G401 (cell line): ENCODE measurements at regions not wholly inside any gene's neighbourhood (a gene's known extent, or its start where the extent isn't known, plus 50 kb on each side); places are given as distances from the start of the nearest gene placed in this dataset.
"Not testable (repeated sequence)": the region's sequence is repeated elsewhere in the genome, so short reads cannot be mapped to it uniquely, and the experiment has no call there.

Source experiments
- DNase-seq: peaks from one replicate; pipeline ENCODE4 v3.0.0-alpha.2; 2015; ENCODE audit warnings: low spot score
- in situ Hi-C: cut with HindIII; loops from 2 replicates; pipeline ENCODE4 v1.10.0; 2016; ENCODE audit warnings: low sequenced_read_pairs, mixed read lengths

DNA sequence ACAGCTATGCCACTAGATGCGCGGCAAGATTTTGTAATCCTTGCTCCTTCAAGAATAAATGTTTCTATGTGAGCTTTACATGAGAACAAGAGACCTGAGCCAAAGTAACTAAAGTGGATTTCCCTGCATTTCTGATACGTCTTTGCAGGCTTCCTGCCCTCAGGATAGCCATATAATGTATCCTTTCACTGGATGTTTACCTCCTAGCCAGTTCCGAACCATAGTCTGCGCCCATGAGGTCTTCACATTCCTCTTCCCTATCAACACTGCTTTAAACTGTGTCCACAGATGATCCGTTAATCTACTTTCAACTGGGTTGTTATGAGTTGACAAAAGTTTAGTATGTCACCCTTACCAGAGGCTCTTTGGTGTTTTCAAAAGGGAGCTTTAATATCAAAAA lies 1889.1 kb upstream of the AGA start:
- no peak for DNase-seq
- in situ Hi-C loops: no loop called here

DNA sequence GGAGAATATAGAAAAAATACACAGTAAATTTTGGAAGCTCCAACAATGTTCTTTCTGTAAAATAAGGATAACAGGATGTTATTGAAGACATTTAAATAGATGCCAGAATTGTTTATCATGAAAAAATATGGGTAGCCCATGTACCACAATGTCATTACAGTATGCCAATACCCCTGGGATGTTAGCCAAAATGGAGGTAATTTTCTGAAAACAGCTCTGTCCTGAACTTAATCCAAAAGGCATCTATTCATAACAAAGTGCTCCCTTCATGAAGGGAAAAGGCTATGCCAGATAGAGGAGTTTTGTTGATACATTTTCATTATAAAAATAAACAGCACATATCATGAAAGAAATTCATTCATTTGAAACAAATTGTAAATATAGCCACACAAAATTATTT lies 1902.6 kb upstream of the AGA start:
- no peak for DNase-seq
- in situ Hi-C loops: no loop called here

DNA sequence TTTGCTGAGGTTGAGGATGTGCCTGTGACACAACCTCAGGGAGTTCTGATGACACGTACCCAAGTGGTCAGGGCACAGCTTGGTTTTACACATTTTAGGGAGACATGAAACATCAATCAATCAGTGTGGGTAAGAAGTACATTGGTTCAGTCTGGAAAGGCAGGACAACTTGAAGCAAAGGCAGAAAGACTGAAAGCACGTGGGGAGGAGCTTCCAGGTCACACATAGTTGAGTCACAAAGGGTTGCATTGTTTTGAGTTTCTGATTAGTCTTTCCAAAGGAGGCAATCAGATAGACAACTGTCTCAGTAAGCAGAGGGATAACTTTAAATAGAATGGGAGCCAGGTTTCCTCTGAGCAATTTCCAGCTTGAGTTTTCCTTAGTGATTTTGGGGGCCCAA lies 1910.0 kb upstream of the AGA start:
- in situ Hi-C loops: no loop called here

DNA sequence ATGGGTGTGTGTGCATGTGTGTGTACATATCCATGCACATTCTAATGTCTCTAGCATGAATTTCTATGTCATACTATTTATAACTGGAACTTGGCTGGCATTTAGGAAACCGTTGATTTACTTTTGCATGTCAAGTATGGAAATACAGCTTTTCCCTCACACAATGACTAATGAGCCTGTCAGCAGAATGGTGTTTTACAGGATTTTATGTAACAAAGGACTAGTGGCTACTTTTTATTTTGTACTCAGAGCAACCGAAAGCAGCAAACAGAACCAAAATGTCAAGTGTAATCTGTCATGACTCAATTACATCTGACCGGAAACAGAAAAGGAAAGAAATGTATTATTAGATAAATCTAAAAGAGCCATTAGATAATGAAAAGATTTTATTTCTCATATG lies 1911.5 kb upstream of the AGA start:
- in situ Hi-C loops: no loop called here
- DNase-seq: no peak

More for the DNA sequence above, 1910.0 kb upstream of the AGA start:
- DNase-seq: no peak

DNA sequence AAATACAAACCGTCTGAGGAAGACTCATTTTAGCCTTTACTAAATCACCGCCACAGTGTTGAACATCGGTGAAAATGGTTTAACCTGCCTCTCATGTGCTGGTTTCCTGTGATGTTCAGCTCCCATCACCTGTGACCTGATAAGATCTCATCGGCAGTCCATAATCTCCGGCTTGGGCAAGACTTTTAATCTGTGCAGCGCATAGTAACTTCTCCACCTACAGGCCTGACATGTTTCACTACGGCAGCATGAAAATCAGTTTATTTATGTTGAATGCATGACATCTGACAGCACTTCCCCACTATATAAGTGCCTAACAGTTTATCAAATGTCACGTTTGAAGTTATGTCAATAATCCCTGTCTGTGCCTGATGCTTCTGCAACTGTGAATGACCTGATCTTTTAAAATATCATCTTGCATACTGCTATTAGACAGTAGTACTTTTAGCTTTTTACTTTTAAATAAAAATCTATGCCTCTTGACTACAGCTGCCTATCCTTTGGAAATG lies 1919.8 kb upstream of the AGA start:
- no peak for DNase-seq
- in situ Hi-C loops: no loop called here

DNA sequence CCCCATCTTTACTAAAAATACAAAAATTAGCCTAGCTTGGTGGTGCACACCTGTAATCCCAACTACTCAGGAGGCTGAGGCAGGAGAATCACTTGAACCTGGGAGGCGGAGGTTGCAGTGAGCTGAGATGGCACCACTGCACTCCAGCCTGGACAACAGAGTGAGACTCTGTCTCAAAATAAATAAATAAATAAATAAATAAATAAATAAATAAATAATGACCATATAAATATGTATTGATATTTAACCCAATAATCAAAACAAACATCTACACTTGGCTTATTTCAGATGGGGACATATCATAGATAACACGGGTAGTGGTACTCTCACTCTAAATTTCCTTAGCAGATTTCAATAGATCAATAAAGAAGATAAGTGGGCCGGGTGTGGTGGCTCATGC lies 1923.7 kb upstream of the AGA start:
- in situ Hi-C loops, DNase-seq: not testable (repeated sequence)

DNA sequence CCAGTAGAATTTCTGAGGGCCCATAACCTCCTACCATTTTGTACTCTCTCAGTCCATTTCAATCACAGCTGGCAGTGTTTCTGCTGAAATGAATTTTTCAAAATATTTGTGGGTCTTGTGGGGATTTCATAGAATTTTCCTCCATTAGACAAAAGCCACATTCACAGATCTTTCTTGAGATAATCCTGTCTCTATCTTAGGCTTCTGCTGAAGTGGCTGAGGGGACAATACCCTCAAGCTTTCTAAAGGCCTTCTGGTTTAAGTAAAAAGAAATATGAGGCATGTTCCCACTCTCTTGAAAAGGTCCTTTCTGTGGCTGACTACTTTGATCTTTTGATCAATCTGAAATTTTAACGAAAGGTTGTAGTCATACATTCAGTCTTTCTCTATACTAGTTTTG lies 1930.0 kb upstream of the AGA start:
- in situ Hi-C loops: no loop called here
- DNase-seq: no peak

DNA sequence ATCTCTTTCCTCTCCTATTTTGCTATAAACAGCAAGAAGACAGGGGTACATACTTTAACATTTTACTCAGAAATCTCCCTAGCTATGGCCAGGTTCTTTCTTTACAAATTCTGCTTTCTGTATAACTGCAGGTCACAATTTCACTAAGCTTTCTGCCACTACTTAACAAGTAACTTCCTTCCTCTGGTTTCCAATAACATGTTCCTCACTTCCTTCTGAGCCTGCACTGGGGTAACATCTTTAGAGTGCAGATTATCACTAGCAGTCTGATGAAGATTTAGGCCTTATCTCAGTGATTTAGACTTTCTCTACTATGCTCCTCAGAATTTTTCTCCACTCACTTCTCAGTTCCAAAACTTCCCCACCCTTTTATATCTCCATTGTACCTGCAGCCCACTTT lies 1930.5 kb upstream of the AGA start:
- no peak for DNase-seq
- in situ Hi-C loops: no loop called here

DNA sequence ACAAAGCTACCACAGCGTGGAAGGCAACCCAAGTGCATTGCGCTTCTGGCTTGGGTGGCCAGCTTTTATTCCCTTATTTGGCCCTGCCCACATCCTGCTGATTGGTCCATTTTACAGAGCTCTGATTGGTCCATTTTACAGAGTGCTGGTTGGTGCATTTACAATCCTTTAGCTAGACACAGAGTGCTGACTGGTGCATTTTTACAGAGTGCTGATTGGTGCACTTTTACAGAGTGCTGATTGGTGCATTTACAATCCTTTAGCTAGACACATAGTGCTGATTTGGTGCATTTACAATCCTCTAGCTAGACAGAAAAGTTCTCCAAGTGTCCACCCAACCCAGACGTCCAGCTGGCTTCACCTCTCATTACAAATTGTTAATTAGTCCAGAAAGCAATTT lies 1936.6 kb upstream of the AGA start:
- DNase-seq, in situ Hi-C loops: not testable (repeated sequence)

DNA sequence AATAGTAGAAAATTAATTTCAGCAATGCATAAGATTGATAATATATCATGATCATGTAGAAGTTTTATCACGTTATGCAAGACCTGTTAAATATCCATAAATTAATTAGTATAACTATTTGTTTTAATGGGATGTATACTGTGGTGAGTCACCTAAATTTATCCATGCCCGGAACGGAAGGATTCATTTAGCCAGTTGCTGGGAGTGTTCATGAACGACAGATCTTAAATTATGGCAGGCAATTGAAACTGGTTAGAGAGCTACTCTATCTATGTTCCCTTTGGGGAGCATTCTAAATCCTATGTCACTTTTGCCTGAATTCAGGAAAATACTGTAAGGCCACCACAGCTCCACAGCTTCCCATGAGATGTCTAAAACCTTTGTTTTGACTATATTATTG lies 1950.5 kb upstream of the AGA start:
- in situ Hi-C loops: no loop called here
- no peak for DNase-seq

DNA sequence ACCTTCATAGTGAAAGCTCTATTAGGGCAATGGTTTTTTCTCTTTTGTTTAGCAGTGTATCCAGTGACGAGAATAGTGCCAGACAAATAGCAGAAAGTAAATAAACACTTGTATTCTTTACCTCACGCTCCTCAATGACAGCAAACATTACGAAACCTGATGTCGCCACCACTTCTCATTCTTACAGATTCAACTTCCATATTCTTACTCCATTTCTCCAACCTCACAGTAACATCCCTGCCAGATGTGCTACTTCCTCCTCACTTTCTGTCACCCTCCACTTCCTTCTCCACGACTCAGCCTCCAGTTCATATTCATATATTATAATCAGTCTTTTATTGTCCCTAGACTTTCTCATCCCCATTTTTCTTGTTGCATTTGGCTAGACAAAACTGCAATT lies 1956.2 kb upstream of the AGA start:
- DNase-seq: no peak
- in situ Hi-C loops: no loop called here

DNA sequence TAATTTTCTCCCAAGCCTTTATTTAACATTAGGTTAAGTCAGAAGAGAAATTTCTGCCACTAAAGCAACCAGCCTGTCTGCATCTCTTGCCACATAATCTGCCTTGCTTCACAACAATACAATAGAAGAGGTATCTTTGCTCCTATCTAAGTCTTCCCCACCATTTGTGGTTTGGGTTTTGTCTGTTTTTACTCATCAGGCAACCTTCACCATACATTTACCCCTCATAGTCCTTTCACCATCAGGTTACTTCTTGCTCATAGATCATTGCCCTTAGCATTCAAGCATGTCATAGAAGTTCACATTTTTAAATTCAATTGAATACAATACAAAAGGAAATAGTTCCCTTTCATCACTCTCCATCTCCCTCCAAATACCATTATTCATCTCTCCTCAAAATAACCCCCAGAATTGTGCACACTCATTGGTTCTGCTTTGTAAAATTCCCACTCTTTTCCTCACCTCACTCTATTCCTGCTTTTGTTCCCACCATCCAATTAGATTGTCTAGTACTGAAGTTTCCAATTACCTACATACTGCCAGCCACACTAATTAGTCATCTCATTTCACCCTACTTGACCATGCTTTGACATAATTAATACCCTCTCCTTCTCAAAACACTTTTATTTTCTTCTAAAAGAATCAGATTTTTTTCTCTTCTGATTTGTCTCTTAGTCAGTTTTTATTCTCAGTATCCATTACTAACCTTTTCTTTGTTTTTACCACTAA lies 1957.0 kb upstream of the AGA start:
- DNase-seq: no peak
- in situ Hi-C loops: no loop called here

DNA sequence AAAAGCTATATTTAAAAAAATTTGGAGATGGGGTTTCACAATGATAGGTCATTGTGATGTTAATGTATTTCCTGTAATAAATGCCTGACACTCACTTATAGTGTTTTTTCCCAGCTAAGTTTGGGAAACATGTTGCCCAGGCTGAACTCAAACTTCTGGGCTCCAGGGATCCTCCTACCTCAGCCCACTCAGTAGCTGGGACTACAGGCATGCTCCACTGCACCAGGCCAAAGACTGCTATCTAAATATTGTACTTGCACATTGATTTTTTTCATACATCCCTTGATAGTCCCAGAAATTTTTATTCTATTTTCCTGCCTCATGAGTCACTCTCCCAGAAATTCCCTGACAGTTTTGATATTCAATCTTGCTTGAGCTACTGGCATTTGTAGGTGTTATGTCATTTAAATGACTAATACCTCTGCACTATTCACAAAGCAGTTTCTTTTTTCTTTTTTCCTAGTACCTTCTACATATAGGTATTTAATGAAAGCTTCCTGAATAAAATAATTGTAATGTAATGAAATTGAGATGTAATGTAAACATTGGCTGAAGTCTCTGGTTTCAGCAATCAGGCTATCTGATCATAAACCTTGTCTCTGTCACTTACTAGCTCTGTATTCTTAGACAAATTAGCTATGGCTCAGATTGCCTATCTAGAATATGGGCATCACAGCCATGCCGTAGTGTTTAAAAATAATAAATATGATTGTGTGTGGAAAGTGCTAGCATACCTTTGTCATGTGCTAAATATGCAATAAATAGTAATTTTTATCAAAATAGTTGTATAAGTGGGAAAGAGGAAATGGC lies 1973.0 kb upstream of the AGA start:
- no peak for DNase-seq
- in situ Hi-C loops: no loop called here

DNA sequence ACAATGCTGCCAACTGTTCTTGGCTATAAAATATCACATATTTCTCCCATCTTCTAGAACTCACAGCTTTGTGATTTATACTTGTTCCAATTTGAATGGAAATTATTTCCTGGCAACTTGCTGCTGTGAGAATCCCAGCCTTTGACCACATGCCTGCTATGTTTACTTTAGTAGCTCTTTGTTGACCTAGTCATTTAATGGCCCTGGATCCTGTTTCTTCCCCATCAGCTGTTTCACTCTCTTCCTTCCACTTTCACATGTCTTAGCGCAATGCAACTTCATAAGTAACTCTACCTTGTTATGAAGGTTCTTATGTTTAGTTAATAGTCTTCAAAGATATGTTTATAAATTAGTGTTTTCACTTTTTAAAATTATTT lies 1973.6 kb upstream of the AGA start:
- in situ Hi-C loops: no loop called here
- no peak for DNase-seq

DNA sequence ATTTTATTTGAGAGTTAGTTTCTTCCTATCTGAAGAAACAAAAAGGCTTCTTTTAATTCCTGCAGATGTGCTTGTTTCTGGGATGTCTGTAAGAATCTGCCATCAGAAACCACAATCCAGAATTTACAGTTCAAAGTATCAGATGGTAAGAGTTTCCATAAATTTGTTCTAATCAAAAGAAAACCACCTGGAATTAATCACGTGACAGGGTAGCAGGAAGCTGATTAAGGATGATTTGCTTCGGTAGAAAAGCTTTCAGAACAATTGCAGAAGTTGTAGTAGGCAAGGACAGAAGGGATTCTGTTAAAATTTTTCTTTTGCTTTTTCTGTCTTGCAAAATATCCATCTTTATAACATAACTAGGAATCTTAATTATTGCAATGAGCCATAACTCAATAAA lies 1975.1 kb upstream of the AGA start:
- DNase-seq: no peak
- in situ Hi-C loops: no loop called here

DNA sequence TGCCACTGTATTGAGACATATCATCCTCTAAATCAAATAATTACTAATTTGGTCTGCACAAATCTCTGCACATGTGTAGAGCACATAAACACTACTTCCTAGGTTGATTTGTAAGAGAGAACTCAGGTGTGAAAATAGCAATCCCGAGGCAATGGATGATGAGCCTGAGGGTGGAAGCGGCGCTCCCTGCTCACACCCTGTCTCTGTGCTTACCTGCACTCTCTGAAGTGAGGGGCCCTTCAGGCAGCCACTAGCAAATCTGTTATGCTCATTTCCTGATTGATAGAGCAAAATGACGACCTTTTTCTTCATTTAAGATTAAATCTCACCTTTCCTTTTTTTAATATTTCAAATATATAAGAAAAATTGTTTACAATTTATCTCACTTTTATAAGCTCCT lies 1995.7 kb upstream of the AGA start:
- in situ Hi-C loops: no loop called here
- DNase-seq: no peak

DNA sequence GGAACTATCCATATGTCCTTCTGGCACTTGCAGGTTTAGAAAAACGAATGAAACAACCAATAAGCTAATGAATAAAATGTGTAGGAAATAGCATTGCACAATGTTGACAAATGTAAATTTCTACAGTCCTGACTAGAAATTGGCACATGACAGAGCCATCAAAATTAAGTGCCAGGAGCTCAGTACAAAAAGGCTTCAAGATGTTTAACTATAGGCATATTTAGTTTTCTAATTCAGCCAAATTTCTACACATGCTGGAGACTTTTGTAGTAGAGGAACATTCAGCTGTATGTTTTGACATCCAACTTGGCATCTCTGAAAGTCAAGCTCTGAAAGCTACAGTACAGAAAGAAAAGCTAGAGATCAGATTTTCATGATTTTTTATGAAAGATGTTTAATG lies 1999.4 kb upstream of the AGA start:
- no peak for DNase-seq
- in situ Hi-C loops: no loop called here

DNA sequence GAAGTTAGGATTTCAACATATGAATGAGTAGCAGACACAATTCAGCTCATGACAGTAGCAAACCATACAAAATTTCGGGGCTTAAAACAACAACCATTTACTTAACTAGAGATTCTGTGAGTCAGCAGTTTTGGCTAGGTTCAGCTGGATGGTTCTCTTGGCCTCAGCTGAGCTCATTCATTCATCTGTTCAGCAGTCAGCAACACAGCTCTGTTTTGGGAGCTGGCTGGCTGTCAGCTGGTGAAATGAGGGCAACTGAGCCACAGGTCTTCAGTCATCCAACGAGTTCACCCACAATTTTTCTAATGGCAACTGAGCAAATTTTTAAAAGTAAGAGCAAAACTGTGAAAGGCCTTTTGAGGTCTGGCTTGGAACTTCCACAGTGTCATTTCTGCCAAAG lies 2005.1 kb upstream of the AGA start:
- in situ Hi-C loops: no loop called here
- DNase-seq: no peak

DNA sequence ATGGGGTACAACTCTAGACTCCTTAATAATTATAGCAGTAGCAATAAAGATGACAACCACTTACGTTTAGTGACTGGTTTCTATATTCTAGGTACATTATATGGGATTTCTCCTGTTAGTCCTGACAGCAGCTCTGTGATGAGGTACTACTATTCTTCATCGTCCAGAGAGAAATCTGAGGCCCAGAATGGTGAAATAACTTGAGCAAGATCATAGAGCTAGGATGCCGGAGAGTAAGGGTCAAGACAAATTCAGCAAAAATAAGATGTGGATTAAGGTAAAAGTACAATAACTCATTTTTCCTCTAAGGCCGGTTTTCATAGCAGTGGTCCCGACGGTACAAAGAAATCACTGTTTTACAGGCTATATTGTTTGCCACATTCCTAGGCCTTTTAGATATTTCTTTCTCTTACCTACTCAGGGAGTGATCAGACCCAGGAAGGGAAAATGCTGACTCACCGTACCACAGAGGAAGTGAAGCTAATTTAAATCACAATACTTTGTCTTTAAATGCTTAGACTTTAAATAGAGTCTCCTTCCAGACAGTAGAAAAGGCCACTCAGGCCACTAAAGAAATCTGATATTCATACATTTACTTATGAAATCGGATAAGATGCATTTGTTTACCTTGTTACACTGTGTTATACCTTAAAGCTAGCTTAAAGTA lies 2023.0 kb upstream of the AGA start:
- in situ Hi-C loops: no loop called here
- no peak for DNase-seq

DNA sequence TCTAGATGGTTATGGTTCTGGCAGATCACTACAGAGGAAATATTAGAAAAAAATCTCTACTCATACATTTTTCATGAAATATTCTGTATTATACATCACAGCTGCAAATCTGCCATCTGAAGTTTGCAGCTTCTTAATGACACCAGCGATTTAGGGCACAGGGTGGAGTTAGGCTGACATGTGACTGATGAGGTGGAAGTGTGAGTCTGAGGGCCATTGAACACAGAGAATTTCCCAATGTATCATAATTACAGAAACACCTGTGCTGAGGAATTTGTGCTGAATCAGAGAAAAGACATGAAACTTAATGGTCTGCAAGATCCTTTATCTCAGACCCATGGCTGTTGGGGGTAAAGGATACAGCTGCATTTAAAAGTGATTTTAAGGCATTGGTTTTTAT lies 2025.6 kb upstream of the AGA start:
- DNase-seq: no peak
- in situ Hi-C loops: no loop called here
